CD4-positive, alpha-beta T cell treated with Interleukin-15 for 4 hours (primary cell): ENCODE measurements at regions not wholly inside any gene's neighbourhood (a gene's known extent, or its start where the extent isn't known, plus 50 kb on each side); places are given as distances from the start of the nearest gene placed in this dataset.
"Not testable (repeated sequence)": the region's sequence is repeated elsewhere in the genome, so short reads cannot be mapped to it uniquely, and the experiment has no call there.

Experiments used
- DNase-seq: peaks from one replicate; pipeline ENCODE4 v3.0.0-alpha.2; 2020; ENCODE audit warnings: low spot score

DNA sequence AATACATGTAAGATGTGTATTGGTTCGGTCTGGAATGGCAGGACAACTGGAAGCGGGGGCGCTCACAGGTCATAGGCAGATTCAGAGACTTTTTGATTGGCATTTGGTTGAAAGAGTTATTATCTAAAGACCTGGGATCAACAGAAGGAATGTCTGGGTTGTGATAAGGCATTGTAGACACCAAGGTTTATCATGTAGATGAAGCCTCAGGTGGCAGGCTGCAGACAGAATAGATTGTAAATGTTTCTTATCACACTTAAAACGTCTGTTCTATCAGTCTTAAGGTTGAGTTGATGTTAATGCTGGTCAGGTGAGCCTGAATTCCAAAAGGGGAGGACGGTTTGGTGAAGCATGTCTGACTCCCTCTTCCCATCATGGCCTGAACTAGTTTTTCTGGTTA, 295.9 kb upstream of the PROK2 start:
- no peak for DNase-seq

GRCh38 chr3:72080095-72080494, 295.1 kb upstream of the PROK2 start:
- DNase-seq: no peak

DNA sequence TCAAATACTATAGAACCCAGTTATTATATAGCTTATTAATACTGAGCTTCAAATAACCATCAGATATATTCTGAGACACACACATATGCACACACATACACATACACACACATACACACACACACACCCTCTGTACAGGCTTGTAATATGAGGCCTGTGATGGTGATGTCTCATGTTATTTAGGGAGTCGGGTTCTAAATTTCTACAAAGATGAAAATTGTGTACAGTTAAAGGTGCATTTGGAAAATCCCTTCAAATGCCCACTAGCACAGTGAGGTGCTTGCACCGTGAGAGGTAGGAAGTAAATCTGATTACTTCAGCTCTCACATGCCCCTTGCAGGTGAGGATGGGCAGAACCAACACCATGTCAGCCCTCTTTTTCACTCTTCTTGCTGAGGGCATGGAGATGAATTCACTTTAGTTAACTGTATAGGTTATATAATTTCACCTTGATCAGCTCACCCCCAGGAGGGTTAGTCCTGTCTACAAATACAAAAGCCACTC, 294.5 kb upstream of the PROK2 start:
- DNase-seq: no peak

- DNase-seq: no peak
These were observed 293.9 kb upstream of the PROK2 start for GRCh38 chr3:72078676-72079368.

GRCh38 chr3:72077473-72078259, 292.7 kb upstream of the PROK2 start:
- DNase-seq: no peak

DNA sequence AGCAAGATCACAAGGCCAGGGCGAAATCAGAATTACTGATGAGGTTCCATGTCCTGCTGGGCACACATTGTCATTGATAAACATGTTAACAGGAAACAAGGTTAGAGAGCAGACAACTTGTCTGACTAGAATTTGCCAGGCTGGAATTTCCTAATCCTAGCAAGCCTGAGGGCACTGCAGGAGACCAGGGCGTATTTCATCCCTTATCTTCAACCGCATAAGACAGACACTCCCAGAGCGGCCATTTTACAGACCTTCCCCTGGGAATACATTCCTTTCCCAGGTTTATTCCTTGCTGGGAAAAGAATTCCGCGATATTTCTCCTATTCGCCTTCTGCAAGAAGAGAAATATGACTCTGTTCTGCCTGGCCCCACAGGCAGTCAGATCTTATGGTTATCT, 290.9 kb upstream of the PROK2 start:
- not testable (repeated sequence) for DNase-seq

- no peak for DNase-seq
These were observed 286.7 kb upstream of the PROK2 start for GRCh38 chr3:72071624-72072023.

DNA sequence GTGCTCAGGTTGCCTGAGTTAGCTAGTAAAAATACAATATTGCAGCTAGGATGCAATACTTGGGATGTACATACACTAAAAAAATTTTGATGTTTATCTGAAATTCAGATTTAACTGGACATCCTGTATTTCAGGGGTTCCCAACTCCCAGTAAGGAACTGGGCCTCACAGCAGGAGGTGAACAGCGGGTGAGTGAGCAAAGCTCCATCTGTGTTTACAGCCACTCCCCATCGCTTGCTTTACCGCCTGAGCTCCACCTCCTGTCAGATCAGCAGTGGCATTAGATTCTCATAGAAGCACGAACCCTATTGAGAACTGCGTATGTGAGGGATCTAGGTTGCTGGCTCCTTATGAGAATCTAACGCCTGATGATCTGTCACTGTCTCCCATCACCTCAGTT, 285.1 kb upstream of the PROK2 start:
- DNase-seq: no peak

DNA sequence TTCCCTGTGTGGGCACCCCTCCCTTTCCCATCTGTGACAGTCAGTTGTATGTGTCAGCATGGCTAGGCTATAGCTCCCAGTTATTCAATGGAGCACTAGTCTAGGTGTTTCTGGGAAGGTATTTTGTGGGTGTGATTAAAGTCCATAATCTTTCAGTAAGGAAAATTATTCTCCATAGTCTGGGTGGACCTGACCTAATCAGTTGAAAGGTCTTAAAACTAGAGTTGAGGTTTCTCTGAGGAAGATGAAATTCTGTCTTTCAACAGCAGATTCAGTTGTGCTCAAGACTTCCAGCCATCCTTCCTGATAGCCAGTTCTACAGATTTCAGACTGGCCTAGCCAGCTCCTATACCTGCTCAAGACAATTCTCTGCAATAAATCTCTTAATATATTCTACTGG, 284.6 kb upstream of the PROK2 start:
- DNase-seq: no peak

DNA sequence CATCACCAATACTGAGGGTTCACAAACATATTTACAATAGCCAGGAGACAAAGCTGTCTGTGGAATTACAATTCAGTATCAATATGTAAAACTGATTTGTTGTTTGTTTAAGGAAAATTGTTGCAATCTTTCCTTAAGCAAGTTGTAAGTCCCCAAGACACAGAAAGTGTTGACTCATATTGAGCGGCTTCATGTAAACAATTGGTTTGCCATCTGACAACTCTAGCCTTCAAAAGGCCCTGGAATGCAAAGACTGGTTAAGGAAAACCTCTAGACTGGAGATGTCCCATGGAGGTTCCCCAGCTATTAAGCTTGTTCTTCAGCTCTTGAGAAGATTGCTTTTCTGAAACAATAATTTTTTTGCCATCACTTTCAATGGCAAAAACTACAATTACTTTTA, 283.7 kb upstream of the PROK2 start:
- no peak for DNase-seq

GRCh38 chr3:72067721-72068120, 282.8 kb upstream of the PROK2 start:
- no peak for DNase-seq

DNA sequence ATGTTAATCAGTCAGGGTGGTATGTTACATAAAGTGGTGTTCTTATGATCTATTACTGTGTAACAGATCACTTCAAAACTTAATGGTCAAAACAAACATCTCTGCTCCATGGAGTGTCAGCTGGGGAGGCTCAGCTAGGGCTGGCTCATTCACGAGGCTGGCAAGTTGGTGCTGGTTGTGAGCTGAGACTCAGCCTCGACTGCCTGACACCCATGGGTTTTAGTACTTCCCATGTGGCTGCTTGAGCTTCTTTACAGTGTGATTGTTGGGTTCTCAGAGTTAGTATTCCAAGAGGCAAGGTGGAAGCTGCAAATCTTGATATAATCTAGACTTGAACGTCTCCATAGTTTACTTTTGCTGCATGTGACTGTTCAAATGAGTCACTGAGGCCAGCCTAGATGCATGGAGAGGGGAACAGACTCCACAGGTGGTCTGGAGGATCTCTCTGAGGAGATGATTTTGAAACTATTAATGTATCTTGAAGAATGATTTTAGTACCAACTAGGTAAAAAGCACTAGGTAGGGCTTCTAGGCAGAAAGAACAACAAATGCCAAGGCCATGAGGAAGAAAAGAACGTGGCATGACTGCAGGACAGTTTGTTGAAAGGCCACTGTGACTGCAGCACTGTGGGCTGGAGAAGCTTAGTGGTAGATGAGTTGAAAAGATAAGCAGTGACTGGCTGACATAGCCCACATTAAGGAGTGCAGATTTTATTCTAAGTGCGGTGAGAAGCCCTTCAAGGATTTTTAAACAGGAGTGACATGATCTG, 281.1 kb upstream of the PROK2 start:
- DNase-seq: no peak

DNA sequence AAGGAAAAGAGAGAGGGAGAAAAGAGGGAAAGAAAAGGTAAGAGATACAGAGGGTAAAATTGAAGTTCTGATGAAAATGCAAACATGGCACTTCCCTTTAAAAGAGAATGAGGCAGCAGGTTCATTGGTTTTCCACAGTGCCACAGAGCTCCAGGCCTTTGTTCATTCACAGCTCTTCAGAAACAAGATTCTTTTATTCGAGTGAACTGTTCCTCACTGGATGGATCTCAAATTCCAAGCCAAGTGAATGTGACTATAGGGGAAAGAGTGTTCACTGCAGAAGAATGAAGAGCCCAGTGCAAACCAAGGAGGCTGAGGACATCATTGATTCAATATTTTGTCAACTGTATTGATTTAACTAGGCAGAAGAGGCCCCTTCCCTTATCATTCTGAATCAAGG, 280.3 kb upstream of the PROK2 start:
- no peak for DNase-seq

GRCh38 chr3:72064727-72065126, 279.8 kb upstream of the PROK2 start:
- DNase-seq: not testable (repeated sequence)

- DNase-seq: no peak
These were observed 277.1 kb upstream of the PROK2 start for GRCh38 chr3:72062017-72062416.

DNA sequence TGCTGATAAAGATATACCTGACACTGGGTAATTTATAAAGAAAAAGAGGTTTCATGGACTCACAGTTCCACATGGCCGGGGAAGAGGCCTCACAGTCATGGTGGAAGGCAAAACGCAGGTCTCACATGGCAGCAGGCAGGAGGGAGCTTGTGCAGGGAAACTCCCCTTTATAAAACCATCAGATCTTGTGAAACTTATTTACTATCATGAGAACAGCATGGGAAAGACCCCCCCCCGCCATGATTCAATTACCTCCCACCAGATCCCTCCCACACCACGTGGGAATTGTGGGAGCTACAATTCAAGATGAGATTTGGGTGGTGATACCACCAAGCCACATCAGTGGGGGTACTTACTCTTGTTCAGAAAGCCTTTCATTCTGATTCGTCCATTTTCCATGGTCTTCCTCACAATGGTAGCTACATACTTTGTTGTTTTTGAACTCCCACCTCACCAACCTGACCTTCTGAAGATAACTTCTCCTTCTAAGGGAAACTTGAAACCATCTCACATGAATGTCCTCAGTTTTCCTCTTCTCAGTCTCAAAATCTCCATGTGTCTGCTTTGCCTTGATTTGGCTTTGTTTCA, 275.6 kb upstream of the PROK2 start:
- no peak for DNase-seq

DNA sequence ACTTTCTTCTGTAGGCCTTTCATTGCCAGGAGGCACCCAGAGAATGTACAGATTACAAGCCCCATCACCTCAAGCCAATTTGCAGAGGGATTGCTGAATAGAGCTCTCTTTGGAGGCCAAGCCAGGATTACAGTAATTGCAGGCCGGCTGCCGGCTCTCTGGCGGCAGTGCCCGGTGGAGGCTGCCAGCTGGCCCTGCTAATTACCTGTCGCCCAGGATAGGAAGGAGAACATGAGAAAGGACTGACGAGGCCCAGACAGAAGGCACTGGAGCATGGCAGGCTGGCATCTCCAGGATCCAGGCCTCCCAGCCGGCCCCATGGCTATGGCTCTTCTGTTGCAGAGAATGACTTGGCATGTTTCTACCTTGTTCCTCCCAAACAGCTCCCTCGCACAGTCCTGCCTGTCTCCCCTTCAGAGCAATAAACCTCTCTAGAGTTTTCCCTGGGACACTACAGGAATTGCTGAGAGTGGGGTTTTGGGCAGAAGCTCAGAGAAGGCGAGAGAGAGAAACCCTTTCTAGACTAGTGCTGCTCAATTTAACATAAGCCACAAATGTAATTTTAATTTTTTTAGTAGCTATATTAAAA, 273.6 kb upstream of the PROK2 start:
- no peak for DNase-seq

GRCh38 chr3:72055436-72055835, 270.5 kb upstream of the PROK2 start:
- DNase-seq: no peak

- DNase-seq: no peak
These were observed 270.0 kb upstream of the PROK2 start for GRCh38 chr3:72054976-72055375.

DNA sequence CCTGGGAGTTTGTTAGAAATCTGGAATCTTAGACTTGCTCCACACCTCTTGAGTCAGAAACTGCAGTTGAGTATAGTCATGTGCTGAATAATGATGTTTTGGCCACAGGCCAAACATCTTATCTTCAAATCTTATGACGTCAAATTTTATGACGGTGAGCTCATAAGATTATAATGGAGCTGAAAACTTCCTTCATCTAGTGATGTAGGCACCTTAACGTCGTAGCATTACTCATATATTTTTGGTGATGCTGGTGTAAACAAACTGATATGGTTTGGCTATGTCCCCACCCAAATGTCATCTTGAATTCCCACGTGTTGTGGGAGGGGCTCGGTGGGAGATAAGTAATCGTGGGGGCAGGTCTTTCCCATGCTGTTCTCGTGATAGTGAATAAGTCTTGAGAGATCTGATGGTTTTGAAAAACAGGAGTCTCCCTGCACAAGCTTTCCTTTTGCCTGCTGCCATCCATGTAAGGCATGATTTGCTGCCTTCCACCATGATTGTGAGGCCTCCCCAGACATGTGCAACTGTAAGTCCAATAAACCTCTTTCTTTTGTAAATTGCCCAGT, 268.0 kb upstream of the PROK2 start:
- no peak for DNase-seq

DNA sequence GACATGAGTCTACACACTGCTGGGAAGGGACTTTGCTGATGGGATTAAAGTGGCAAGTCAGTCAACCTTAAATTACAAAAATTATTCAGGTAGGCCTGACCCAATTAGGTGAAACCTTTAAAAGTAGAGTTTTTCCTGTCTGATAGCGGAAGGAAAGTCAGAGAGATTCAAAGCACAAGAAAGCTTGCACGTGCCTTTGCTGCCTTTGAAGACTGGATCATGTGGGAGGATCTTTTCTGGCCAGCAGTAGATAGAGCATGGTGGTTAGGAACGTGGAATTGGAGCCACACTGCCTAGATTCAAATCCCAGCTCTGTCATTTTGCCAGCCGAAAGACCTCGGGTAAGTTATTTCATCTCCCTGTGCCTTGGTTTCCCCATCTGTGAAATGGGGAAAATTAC, 265.8 kb upstream of the PROK2 start:
- DNase-seq: no peak
